ENCODE measurements at regions not wholly inside any gene's neighbourhood (a gene's known extent, or its start where the extent isn't known, plus 50 kb on each side); places are given as distances from the start of the nearest gene placed in this dataset.

GRCh38 chr7:91396-92175 is 100.8 kb upstream of the FAM20C start:
- no peak for TF ChIP-seq CTCF (IDR thresholded peaks at IDR 0.05; ENCODE audit: insufficient read depth, low read depth, low read length)
- no peak overlapping the region for H3K4me3 ChIP-seq (ENCODE audit: low read depth, low read length)
- no peak for DNase-seq (ENCODE audit: low read depth)

DNA sequence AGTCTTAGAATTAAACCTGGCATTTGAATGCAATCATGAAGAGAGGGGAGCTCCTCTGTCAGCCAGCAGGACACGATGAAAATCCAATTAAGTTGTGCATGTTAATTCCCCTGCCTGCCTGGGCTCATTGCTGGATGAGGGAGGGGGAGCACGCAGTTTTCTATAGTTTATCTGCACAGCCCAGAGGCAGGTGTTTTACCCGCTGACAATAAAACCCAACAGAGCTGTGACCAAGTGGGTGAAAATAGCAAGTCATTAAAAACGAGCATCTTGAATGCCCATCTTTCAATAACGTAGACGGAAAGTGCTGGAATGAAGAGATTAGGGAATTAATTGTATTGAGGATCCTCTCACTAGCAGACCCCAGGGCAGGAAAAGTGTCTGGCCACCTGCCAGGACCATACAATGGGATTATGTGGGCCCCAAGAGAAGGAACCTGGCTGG is 100.1 kb upstream of the FAM20C start:
- H3K4me3 ChIP-seq (ENCODE audit: low read depth, low read length): no peak overlapping the region
- DNase-seq (ENCODE audit: low read depth): no peak
- TF ChIP-seq CTCF (IDR thresholded peaks at IDR 0.05; ENCODE audit: insufficient read depth, low read depth, low read length): no peak

GRCh38 chr7:92888-93672 is 99.3 kb upstream of the FAM20C start:
- no peak overlapping the region for H3K4me3 ChIP-seq (ENCODE audit: low read depth, low read length)
- TF ChIP-seq CTCF (IDR thresholded peaks at IDR 0.05; ENCODE audit: insufficient read depth, low read depth, low read length): no peak
- no peak for DNase-seq (ENCODE audit: low read depth)

GRCh38 chr7:94251-94801 is 98.0 kb upstream of the FAM20C start:
- TF ChIP-seq CTCF (IDR thresholded peaks at IDR 0.05; ENCODE audit: insufficient read depth, low read depth, low read length): no peak

GRCh38 chr7:95180-95862 is 97.0 kb upstream of the FAM20C start:
- H3K4me3 ChIP-seq (ENCODE audit: low read depth, low read length): no peak overlapping the region
- no peak for TF ChIP-seq CTCF (IDR thresholded peaks at IDR 0.05; ENCODE audit: insufficient read depth, low read depth, low read length)
- no peak for DNase-seq (ENCODE audit: low read depth)

More at GRCh38 chr7:94251-94801, 98.0 kb upstream of the FAM20C start:
- no peak overlapping the region for H3K4me3 ChIP-seq (ENCODE audit: low read depth, low read length)
- DNase-seq (ENCODE audit: low read depth): no peak

- H3K4me3 ChIP-seq (ENCODE audit: low read depth, low read length): no peak overlapping the region
- no peak for TF ChIP-seq CTCF (IDR thresholded peaks at IDR 0.05; ENCODE audit: insufficient read depth, low read depth, low read length)
- no peak for DNase-seq (ENCODE audit: low read depth)
These were observed 96.5 kb upstream of the FAM20C start for GRCh38 chr7:95863-96260.

Measured in fibroblast of villous mesenchyme (primary cell).